GM19395 (cell line): ENCODE measurements at regions not wholly inside any gene's neighbourhood (a gene's known extent, or its start where the extent isn't known, plus 50 kb on each side); places are given as distances from the start of the nearest gene placed in this dataset.

Source experiments
- ATAC-seq: cut with Tn5 transposase; IDR thresholded peaks from one replicate; pipeline ENCODE4 v1.9.1; 2021; ENCODE audit warnings: mild to moderate bottlenecking, moderate library complexity; ENCODE audit not compliant: unreplicated experiment

GRCh38 chr15:91604122-91604521 lies 249.4 kb upstream of the SLCO3A1 start:
- ATAC-seq, result no peak

DNA sequence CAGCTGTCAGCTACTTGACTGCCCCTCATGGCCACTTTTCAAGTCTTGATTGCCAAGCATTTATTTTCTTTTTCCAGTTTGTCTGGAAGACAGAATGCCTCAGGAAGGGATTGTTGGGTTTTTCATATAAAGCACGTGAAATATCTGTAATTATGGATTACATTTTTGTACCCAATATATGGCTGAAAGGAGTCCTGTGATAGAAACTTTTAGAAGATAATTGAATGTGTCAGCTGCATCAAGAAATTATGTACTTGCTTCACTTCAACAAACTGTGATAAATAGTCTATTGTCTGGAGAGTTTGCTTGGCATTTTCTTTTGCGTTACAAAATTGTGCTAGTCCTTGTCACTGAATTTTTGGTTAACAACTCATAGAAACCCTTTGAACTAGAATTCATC lies 247.9 kb upstream of the SLCO3A1 start:
- no peak for ATAC-seq

- no peak for ATAC-seq
Observed at GRCh38 chr15:91609231-91609630, 244.3 kb upstream of the SLCO3A1 start.

DNA sequence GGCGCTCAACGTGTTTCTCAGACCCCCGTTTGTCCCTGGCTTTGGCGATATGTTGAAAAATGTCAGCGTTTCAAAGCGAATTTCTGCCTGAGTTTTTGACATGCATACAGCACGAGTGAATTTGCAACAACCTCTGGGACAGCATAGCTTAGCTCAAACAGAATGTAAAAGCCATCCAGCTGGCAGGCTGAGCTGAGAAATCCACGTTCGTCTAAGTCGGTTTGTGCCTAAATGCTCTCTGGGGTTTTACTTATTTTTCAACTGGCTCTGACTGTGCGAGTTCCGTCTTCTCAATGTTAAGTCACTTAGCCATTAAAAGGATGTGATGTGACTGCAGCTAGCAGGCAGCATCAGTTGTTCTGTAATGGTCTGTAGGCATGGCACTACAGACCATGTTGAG lies 243.5 kb upstream of the SLCO3A1 start:
- no peak for ATAC-seq

- ATAC-seq, result no peak
Observed at GRCh38 chr15:91611561-91612323, 241.8 kb upstream of the SLCO3A1 start.

DNA sequence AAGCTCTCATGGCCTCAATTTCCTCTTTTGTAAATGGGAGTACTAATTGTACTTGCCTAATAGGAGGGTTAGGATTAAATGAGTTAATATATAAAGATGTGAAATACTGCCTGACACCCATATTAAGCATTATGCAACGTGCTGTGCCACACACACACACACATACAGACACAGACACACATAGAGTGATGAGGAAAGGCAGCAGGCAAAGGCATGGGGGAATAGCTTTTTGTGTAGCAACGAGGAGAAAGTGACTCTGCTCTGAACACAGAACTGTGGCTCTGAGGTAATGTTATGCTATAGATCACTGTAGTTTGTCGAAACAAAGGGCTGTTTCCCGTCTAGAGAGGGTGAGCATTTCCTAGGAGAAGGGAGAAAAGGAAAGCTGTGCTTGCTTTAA lies 233.3 kb upstream of the SLCO3A1 start:
- ATAC-seq, result no peak

GRCh38 chr15:91622235-91622634 lies 231.3 kb upstream of the SLCO3A1 start:
- no peak for ATAC-seq

GRCh38 chr15:91622711-91623342 lies 230.7 kb upstream of the SLCO3A1 start:
- no peak for ATAC-seq

GRCh38 chr15:91624353-91624968 lies 229.0 kb upstream of the SLCO3A1 start:
- ATAC-seq, result no peak

GRCh38 chr15:91625506-91625905 lies 228.0 kb upstream of the SLCO3A1 start:
- ATAC-seq, result no peak

GRCh38 chr15:91627473-91628278 lies 225.8 kb upstream of the SLCO3A1 start:
- no peak for ATAC-seq

- no peak for ATAC-seq
Observed at GRCh38 chr15:91630090-91630489, 223.4 kb upstream of the SLCO3A1 start.

- no peak for ATAC-seq
Observed at GRCh38 chr15:91632176-91632575, 221.3 kb upstream of the SLCO3A1 start.

GRCh38 chr15:91632981-91633380 lies 220.5 kb upstream of the SLCO3A1 start:
- no peak for ATAC-seq

- no peak for ATAC-seq
Observed at GRCh38 chr15:91634179-91634578, 219.3 kb upstream of the SLCO3A1 start.

- no peak for ATAC-seq
Observed at GRCh38 chr15:91635080-91635479, 218.4 kb upstream of the SLCO3A1 start.

GRCh38 chr15:91635641-91636040 lies 217.9 kb upstream of the SLCO3A1 start:
- no peak for ATAC-seq

DNA sequence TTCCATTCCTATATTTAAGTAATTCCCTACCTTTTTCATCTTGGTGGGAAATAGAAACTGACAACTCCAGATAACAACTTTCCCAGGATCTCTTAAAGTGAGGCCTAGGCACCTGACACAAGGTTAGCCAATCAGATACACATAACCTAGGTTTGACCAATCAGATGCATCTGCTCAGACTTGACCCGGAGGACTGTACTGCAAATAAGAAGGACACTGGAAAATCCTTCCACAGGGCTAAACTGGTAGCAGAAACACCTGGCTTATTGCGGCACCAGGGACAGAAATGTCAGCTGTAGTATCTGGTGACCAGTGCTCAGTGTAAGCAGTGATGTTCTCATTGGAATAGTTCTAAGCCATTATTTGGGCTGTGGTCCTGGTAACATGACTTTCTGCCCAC lies 204.5 kb upstream of the SLCO3A1 start:
- no peak for ATAC-seq

DNA sequence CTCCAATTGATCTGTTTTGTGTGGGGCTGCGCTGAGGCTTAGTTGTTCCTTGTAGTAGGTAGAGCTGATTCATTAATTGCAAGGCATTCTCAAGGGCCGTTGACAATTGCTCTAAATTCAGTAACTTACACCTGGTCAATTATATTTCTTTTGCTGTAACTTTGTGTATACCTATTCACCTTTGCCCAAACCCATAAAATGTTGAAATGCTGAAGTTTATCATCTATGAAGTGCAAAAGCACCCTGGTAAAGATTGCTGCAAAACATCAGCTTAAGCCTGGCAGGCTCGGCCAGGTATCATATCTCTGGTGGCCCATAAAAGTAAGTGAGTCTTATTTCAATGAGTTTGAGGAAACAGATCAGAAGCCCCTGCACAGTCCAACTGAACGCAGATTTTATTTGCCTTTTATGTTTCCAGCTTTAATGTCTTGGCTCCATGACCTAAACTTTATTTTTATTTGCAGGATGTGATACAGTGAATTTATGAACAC lies 203.6 kb upstream of the SLCO3A1 start:
- ATAC-seq, result no peak

DNA sequence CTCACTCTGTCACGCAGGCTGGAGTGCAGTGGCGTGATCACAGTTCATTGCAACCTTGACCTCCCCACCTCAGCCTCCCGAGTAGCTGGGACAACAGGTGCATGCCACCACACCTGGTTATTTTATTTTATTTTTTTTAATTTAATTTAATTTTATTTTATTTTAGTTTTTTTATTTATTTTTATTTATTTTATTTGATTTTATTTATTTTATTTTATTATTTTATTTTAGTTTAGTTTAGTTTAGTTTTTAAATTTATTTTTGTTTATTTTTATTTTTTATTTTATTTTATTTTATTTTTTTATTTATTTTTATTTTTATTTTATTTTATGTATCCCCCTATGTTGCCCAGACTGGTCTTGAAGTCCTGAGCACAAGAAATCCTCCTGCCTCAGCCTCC lies 202.3 kb upstream of the SLCO3A1 start:
- ATAC-seq, result no peak

DNA sequence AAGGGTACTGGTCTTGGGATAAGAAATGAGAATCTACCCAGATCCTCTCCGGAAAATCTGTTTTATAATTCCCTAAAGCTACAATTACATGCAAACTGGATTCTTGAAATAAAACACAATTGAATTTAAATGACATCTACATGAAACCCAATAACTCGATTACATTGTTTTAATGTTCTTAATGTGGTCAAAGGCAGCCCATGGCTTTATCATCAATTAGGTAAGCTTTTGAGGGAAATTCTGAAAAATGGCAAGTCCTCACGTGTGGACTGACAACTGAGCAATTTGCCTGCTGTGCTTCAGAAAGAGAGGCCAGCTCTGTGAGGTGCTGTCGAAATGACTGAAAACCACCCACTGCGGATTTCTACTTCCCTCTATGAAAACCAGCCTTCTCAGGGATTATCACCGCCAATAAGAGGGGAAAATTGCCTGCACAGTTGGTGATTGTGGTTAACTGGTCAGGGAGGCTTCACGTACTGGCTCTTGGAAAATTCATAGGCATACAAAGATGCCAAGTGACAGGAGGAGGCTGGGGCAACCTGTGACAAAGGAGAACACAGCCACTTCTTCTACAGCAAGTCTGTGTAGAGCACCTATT lies 200.8 kb upstream of the SLCO3A1 start:
- ATAC-seq, result no peak
